Fibroblast of mammary gland (primary cell): ENCODE measurements at regions not wholly inside any gene's neighbourhood (a gene's known extent, or its start where the extent isn't known, plus 50 kb on each side); places are given as distances from the start of the nearest gene placed in this dataset.

Experiments used
- DNase-seq: peaks from one replicate; pipeline ENCODE4 v3.0.0-alpha.2; 2010; ENCODE audit warnings: low read depth
- H3K4me3 ChIP-seq: 2 replicates; pipeline ENCODE4 v1.5.1; 2011; ENCODE audit warnings: low read depth, mild to moderate bottlenecking, low read length, moderate library complexity; ENCODE audit not compliant: control insufficient read depth
- TF ChIP-seq, protein P1 (sequence below): conservative IDR thresholded peaks from 2 replicates; pipeline ENCODE4 v1.5.1; 2011; ENCODE audit warnings: low read depth, low read length, inconsistent platforms; ENCODE audit not compliant: control insufficient read depth, insufficient read depth

DNA sequence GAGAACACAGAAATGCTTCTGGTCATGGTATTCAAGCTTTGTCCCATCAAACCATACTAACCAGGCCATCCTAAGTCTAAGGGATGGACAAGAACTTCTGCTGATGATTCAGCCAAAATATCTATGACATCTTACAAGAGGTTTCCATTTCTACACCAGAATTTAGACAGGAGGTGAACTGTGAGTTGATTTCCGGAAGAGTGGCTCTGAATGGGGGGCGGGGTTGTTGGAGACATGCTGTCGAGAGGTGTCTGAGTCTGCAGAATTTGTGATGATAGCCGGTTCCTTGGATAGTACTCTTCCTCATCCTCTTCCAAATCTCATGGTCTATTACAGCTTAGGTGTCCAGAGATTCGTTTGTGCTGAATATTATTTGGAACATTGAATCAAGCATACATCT lies 408.7 kb upstream of the TCF4 start:
- TF ChIP-seq, protein P1, sequence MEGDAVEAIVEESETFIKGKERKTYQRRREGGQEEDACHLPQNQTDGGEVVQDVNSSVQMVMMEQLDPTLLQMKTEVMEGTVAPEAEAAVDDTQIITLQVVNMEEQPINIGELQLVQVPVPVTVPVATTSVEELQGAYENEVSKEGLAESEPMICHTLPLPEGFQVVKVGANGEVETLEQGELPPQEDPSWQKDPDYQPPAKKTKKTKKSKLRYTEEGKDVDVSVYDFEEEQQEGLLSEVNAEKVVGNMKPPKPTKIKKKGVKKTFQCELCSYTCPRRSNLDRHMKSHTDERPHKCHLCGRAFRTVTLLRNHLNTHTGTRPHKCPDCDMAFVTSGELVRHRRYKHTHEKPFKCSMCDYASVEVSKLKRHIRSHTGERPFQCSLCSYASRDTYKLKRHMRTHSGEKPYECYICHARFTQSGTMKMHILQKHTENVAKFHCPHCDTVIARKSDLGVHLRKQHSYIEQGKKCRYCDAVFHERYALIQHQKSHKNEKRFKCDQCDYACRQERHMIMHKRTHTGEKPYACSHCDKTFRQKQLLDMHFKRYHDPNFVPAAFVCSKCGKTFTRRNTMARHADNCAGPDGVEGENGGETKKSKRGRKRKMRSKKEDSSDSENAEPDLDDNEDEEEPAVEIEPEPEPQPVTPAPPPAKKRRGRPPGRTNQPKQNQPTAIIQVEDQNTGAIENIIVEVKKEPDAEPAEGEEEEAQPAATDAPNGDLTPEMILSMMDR, result no peak
- H3K4me3 ChIP-seq, result no peak overlapping the region
- DNase-seq, result no peak

DNA sequence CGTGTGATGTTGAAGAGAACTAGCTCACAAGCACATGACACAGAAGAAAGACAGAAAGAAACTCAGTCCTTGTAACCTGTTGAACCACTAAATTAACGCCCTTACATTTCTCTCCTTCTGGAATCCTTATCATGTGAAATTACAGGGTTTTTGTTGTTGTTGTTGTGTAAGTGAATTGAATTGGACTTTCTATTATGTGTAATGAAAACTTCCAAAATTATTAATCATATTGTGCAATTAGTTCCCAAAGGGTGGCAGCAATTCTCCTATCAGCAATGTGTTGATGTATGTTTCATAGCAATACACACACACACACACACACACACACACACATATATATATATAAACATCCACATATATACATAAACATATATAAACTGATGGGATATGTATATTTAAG lies 402.2 kb upstream of the TCF4 start:
- no peak overlapping the region for H3K4me3 ChIP-seq
- DNase-seq, result no peak
- TF ChIP-seq, protein P1, result no peak

DNA sequence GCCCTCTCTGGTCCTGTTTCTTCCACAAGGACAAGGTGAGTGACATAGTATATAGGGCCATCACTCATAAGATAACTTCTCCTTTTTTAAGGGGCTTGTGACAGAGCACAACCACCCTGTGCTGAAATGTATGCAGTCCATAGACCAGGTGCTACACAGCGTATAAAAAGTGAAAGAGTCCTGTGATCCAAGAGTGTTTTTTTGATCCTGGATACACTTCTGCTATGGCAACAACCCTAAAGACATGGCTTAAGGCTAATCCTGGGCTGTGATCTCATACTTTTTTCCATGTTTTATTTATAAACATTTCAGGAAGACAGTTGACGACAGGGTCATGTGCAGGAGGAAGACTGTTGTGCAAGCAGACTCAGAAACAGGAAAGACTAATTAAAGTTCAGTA lies 400.5 kb upstream of the TCF4 start:
- H3K4me3 ChIP-seq, result no peak overlapping the region
- TF ChIP-seq, protein P1, result no peak
- no peak for DNase-seq

- H3K4me3 ChIP-seq, result no peak overlapping the region
- DNase-seq, result no peak
- TF ChIP-seq, protein P1, result no peak
Measured at GRCh38 chr18:55983433-55983832, 395.4 kb upstream of the TCF4 start.

DNA sequence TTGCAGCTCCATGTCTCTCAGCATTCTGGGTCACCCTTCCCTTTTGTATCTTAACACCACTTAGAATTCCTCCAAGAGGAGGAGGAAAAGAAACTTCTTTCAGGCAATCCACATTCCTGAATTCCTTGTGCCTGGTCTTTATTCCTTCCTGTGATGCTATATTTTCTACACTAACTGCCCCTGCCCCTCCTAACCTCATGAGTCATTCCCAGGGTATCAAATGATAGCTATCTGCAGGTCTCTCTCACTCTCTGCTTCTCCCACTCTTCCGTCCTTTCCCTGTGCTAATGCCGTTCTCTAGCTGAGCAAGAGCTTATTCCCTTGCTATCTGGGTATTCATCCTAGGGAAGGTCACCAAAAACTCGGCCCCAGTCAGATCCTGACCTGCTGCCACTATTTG lies 395.0 kb upstream of the TCF4 start:
- DNase-seq, result no peak
- TF ChIP-seq, protein P1, result no peak
- no peak overlapping the region for H3K4me3 ChIP-seq

DNA sequence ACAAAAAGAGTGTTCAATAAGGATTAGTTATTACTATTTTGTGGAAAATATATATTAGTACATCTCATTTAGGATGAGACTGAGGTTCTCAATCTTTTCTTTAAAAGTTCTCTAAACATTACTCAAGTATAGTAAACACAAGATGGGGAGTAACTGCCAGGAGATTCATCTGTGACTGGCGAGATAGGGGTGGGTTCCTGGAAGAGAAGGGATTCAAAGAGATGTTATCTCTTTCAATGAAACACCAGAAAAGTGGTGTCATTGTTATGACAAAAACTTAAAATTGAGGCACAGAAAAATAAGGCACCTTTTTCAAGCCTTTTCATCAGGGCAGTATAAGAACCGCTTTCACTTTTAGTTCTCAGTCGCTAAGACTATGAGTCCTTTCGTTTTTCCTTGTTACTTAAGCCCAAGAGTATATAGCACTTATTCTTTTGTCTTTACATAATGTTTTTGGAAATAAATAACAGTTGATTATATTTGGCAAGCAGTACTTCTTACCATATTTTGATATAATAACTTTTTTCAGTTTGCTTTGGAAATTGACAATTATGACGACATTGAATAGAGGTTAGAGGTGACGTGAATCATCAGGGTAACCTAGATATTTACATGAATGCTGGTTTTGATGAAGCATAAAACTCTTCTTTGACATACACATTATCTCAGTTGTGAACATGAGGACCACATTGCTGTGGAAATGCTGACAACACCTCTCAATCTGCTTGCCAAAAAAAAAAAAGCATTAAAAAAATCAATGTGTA lies 393.9 kb upstream of the TCF4 start:
- no peak for DNase-seq
- TF ChIP-seq, protein P1, result no peak
- no peak overlapping the region for H3K4me3 ChIP-seq
